Naive B cell (primary cell): ENCODE measurements at regions not wholly inside any gene's neighbourhood (a gene's known extent, or its start where the extent isn't known, plus 50 kb on each side); places are given as distances from the start of the nearest gene placed in this dataset.

Source experiments
- ATAC-seq, 2 donors: fragments of 150-1000 bp; cut with Tn5 transposase; 2 replicates each; pipeline ENCODE4 v1.10.0; 2021; ENCODE audit warnings: low read depth in 2 of 2, mild to moderate bottlenecking in 2 of 2, moderate library complexity in 2 of 2
- DNase-seq: peaks from one replicate; pipeline ENCODE4 v3.0.0; 2022
- H3K27ac Mint-ChIP-seq, 6 donors: one replicate each; pipeline ENCODE4 v1.8.0; 2020 to 2022; ENCODE audit warnings: mild to moderate bottlenecking in 6 of 6, mixed read lengths in 6 of 6, moderate library complexity in 5 of 6, inconsistent platforms in 2 of 6
- H3K27me3 Mint-ChIP-seq, 3 donors: one replicate each; pipeline ENCODE4 v1.8.0; 2021 to 2022; ENCODE audit warnings: mixed read lengths in 3 of 3, mild to moderate bottlenecking in 1 of 3
- H3K36me3 Mint-ChIP-seq, 2 donors: one replicate each; pipeline ENCODE4 v1.8.0; 2020 to 2022; ENCODE audit warnings: mixed read lengths in 2 of 2, inconsistent platforms in 1 of 2, mild to moderate bottlenecking in 1 of 2
- H3K4me1 Mint-ChIP-seq, 3 donors: one replicate each; pipeline ENCODE4 v1.8.0; 2020 to 2022; ENCODE audit warnings: mixed read lengths in 3 of 3, inconsistent platforms in 1 of 3, mild to moderate bottlenecking in 1 of 3, moderate library complexity in 1 of 3
- H3K4me3 Mint-ChIP-seq, 8 donors: one replicate each; pipeline ENCODE4 v1.8.0; 2020 to 2022; ENCODE audit warnings: mild to moderate bottlenecking in 8 of 8, mixed read lengths in 8 of 8, moderate library complexity in 8 of 8, inconsistent platforms in 2 of 8
- H3K9me3 Mint-ChIP-seq, 7 donors: one replicate each; pipeline ENCODE4 v1.8.0; 2020 to 2022; ENCODE audit warnings: mixed read lengths in 7 of 7, mild to moderate bottlenecking in 5 of 7, inconsistent platforms in 2 of 7, moderate library complexity in 1 of 7

DNA sequence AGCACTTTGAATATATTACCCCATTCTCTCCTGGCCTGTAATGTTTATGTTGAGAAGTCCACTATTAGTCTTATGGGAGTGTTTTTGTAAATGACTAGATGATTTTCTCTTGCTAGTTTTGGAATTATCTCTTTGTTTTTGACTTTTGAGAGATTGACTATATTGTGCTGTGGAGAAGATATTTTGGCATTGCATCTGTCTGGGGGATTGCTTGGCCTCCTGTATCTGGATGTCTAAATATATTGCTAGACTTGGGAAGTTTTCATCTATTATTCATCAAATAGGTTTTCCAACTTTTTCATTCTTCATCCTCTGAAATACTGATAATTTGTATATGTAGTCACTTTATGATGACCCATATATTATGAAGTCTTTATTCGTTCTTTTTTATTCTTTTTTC lies 277.1 kb upstream of the PCDH15 start:
- no peak overlapping the region for H3K27ac Mint-ChIP-seq
- H3K4me1 Mint-ChIP-seq = no peaks in the 10 kb centered on the region
- DNase-seq (no peak), ATAC-seq (no peak)
- no peaks in the 10 kb centered on the region for H3K27me3 Mint-ChIP-seq
- H3K9me3 Mint-ChIP-seq = peaks cover 0 to 7% (median 2%) of the 10 kb centered on the region in 7 donors
- H3K36me3 Mint-ChIP-seq = no peaks in the 10 kb centered on the region
- no peak overlapping the region for H3K4me3 Mint-ChIP-seq

DNA sequence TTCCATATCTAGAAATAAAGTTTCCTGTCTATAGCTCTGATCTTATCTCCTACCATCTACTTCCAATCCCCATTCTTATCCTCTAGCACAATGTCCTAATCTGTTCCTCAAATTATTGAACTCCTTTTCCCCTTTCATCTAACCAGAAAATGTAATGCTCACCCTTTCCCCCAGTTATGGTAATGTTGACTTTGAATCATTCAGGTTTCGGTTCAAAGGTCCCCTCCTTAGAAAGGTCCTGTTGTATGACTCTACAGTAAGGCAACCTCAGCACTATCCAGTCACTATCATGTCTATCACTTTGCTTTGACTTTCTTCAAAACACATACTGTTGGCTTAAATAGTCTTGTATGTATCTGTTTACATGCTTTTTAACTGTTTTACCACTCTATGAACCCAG lies 264.2 kb upstream of the PCDH15 start:
- H3K4me3 Mint-ChIP-seq = no peak overlapping the region
- H3K9me3 Mint-ChIP-seq = peaks cover 0 to 4% (median 0%) of the 10 kb centered on the region in 7 donors
- H3K27ac Mint-ChIP-seq = no peak overlapping the region
- no peak for ATAC-seq
- no peaks in the 10 kb centered on the region for H3K27me3 Mint-ChIP-seq
- no peaks in the 10 kb centered on the region for H3K36me3 Mint-ChIP-seq
- no peak for DNase-seq
- no peaks in the 10 kb centered on the region for H3K4me1 Mint-ChIP-seq

DNA sequence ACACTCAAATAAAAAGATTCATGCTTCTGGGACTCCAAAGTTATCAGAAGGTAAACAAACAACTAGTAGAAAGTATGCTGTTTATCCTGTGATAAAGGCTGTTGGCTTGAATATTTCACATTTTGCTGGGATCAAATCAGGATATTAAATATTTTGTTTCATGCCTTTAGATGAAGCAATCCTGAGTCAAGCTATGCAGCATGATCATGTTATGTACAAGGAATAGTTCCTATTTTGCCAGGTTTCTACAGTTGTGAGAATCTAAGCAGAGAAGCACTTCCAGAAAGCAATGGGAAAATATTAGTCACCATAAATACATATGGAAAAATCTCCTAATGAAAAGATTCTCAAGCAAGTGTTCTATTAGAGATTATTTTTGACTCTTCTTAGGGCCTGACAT lies 262.8 kb upstream of the PCDH15 start:
- no peaks in the 10 kb centered on the region for H3K36me3 Mint-ChIP-seq
- no peak overlapping the region for H3K27ac Mint-ChIP-seq
- no peak for DNase-seq
- no peaks in the 10 kb centered on the region for H3K27me3 Mint-ChIP-seq
- peaks cover 0 to 4% (median 0%) of the 10 kb centered on the region in 7 donors for H3K9me3 Mint-ChIP-seq
- H3K4me3 Mint-ChIP-seq = no peak overlapping the region
- ATAC-seq = no peak
- H3K4me1 Mint-ChIP-seq = no peaks in the 10 kb centered on the region

- no peak overlapping the region for H3K27ac Mint-ChIP-seq
- no peak overlapping the region for H3K4me3 Mint-ChIP-seq
- DNase-seq = no peak
- no peaks in the 10 kb centered on the region for H3K27me3 Mint-ChIP-seq
- ATAC-seq = no peak
- no peaks in the 10 kb centered on the region for H3K36me3 Mint-ChIP-seq
- H3K9me3 Mint-ChIP-seq = peaks cover 0 to 4% (median 2%) of the 10 kb centered on the region in 7 donors
- no peaks in the 10 kb centered on the region for H3K4me1 Mint-ChIP-seq
Measured at GRCh38 chr10:55062349-55062748, 261.3 kb upstream of the PCDH15 start.

GRCh38 chr10:55058800-55059199 lies 257.8 kb upstream of the PCDH15 start:
- peaks cover 0 to 10% (median 2%) of the 10 kb centered on the region in 7 donors for H3K9me3 Mint-ChIP-seq
- H3K27ac Mint-ChIP-seq = no peak overlapping the region
- no peaks in the 10 kb centered on the region for H3K36me3 Mint-ChIP-seq
- no peak for ATAC-seq
- no peaks in the 10 kb centered on the region for H3K27me3 Mint-ChIP-seq
- H3K4me1 Mint-ChIP-seq = no peaks in the 10 kb centered on the region
- H3K4me3 Mint-ChIP-seq = no peak overlapping the region
- no peak for DNase-seq

- no peak for ATAC-seq
- no peak for DNase-seq
- H3K36me3 Mint-ChIP-seq = no peaks in the 10 kb centered on the region
- H3K9me3 Mint-ChIP-seq = peaks cover 0 to 11% (median 2%) of the 10 kb centered on the region in 7 donors
- H3K27ac Mint-ChIP-seq = no peak overlapping the region
- H3K27me3 Mint-ChIP-seq = no peaks in the 10 kb centered on the region
- no peak overlapping the region for H3K4me3 Mint-ChIP-seq
- H3K4me1 Mint-ChIP-seq = no peaks in the 10 kb centered on the region
Measured at GRCh38 chr10:55051515-55051914, 250.5 kb upstream of the PCDH15 start.

DNA sequence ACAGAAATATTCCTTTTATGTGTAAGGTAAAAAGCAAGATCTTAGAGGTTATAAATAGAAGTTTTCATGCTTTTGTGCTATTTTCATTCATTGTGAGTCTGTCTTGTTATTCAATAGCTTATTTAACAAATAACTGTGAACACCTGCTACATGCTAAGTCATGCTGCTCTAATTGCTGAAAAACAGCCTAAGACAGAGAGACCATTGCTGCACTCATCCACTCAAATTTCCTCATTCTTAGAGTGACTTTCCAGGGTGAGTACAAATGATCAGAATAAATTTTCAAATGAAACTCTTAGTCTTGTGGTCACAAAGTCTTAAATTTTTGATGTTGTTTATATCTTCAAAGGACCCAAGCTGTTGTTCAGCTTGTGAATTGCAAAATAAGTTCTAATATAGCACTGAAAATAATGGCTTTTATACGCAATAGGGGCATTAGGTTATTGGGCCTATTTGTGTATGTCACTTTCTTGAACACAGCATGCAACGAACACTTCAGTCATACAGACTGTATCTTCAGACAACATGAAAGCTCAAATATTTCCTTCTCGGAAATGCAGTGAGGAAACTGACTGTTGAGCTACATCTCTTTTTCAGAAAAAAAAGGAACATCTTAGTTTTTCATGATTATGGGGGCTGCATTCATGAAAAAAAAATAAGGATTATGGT lies 247.9 kb upstream of the PCDH15 start:
- peaks cover 0 to 4% (median 0%) of the 10 kb centered on the region in 7 donors for H3K9me3 Mint-ChIP-seq

GRCh38 chr10:55043540-55043939 lies 242.5 kb upstream of the PCDH15 start:
- H3K27ac Mint-ChIP-seq = no peak overlapping the region
- peaks cover 0 to 4% (median 0%) of the 10 kb centered on the region in 7 donors for H3K9me3 Mint-ChIP-seq
- ATAC-seq (no peak), DNase-seq (no peak)
- H3K36me3 Mint-ChIP-seq = no peaks in the 10 kb centered on the region
- no peaks in the 10 kb centered on the region for H3K27me3 Mint-ChIP-seq
- H3K4me1 Mint-ChIP-seq = no peaks in the 10 kb centered on the region
- no peak overlapping the region for H3K4me3 Mint-ChIP-seq

More for the DNA sequence above, 247.9 kb upstream of the PCDH15 start:
- no peaks in the 10 kb centered on the region for H3K4me1 Mint-ChIP-seq
- H3K27me3 Mint-ChIP-seq = no peaks in the 10 kb centered on the region
- ATAC-seq = no peak
- no peak overlapping the region for H3K27ac Mint-ChIP-seq
- H3K4me3 Mint-ChIP-seq = no peak overlapping the region
- H3K36me3 Mint-ChIP-seq = no peaks in the 10 kb centered on the region
- no peak for DNase-seq

DNA sequence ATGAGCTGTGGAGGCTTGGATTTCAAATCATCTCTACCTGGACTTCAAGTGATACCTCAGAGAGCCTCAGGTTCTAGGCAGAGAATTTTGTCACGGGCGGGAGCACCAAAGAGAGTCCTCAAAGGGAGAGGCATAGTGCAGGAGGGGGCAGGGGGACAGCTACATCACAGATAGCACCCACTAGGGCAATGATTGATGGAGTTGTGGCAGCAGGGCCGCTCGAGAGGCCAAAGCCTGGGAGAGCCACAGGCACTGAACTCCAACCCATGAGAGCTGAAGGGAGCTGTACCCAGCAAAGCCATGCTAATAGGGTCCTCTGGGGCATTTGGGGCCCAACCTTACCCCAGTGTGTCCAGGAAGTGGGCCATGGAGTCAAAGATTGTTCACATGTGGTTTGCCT lies 232.0 kb upstream of the PCDH15 start:
- Mint-ChIP-seq H3K27ac (no peak overlapping the region), H3K9me3 (peaks cover 0 to 5% (median 0%) of the 10 kb centered on the region in 7 donors), H3K4me1 (no peaks in the 10 kb centered on the region), H3K36me3 (no peaks in the 10 kb centered on the region), H3K27me3 (no peaks in the 10 kb centered on the region), H3K4me3 (no peak overlapping the region)
- ATAC-seq (no peak), DNase-seq (no peak)

DNA sequence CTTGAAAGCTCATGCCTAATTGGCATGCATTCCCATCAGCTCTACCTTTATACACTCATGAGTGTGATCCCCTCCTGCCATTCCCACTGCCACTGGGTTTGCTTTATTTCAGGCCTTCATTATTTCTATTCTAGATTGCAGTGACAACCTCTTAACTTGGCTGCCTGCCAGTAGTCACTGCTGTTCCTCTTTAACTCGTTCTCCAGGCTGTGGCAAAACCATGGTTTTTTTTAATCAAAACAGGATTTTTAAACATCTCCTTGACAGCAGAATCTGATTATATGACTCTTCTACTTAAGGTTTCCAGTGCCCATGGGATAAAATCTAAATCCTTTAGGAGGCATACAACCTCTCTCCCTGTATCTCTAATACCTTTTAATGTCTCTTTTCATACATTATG lies 223.7 kb upstream of the PCDH15 start:
- DNase-seq (no peak), ATAC-seq (no peak)
- H3K27ac Mint-ChIP-seq = no peak overlapping the region

GRCh38 chr10:55019439-55019838 lies 218.4 kb upstream of the PCDH15 start:
- DNase-seq = no peak
- H3K27me3 Mint-ChIP-seq = no peaks in the 10 kb centered on the region
- H3K4me3 Mint-ChIP-seq = no peak overlapping the region
- no peaks in the 10 kb centered on the region for H3K36me3 Mint-ChIP-seq
- H3K4me1 Mint-ChIP-seq = no peaks in the 10 kb centered on the region
- no peak for ATAC-seq
- H3K27ac Mint-ChIP-seq = no peak overlapping the region
- peaks cover 0 to 4% (median 0%) of the 10 kb centered on the region in 7 donors for H3K9me3 Mint-ChIP-seq

More for the DNA sequence above, 223.7 kb upstream of the PCDH15 start:
- peaks cover 0 to 5% (median 0%) of the 10 kb centered on the region in 7 donors for H3K9me3 Mint-ChIP-seq
- no peak overlapping the region for H3K4me3 Mint-ChIP-seq
- no peaks in the 10 kb centered on the region for H3K4me1 Mint-ChIP-seq
- no peaks in the 10 kb centered on the region for H3K36me3 Mint-ChIP-seq
- no peaks in the 10 kb centered on the region for H3K27me3 Mint-ChIP-seq

DNA sequence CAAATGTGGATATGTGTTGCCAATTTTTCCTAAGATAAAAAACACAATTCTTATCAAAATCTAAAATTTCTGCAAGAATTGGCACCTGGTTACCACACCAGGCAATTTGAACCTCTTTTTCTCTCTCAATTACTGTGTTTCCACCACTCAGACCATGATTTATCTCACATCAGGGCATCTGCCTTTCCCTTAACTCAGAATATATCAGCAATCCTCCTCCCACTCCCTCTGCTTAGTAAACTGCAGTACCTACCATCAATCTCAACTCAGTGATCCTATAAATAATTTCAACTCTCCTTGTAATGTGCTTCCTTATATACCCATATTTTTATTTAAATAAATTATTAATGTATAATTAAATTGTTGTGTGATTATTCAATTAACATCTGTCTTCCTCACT lies 212.3 kb upstream of the PCDH15 start:
- ATAC-seq = no peak
- no peak overlapping the region for H3K4me3 Mint-ChIP-seq
- H3K36me3 Mint-ChIP-seq = no peaks in the 10 kb centered on the region
- peaks cover 0 to 1% (median 0%) of the 10 kb centered on the region in 7 donors for H3K9me3 Mint-ChIP-seq
- H3K4me1 Mint-ChIP-seq = no peaks in the 10 kb centered on the region
- H3K27ac Mint-ChIP-seq = no peak overlapping the region
- DNase-seq = no peak
- no peaks in the 10 kb centered on the region for H3K27me3 Mint-ChIP-seq

DNA sequence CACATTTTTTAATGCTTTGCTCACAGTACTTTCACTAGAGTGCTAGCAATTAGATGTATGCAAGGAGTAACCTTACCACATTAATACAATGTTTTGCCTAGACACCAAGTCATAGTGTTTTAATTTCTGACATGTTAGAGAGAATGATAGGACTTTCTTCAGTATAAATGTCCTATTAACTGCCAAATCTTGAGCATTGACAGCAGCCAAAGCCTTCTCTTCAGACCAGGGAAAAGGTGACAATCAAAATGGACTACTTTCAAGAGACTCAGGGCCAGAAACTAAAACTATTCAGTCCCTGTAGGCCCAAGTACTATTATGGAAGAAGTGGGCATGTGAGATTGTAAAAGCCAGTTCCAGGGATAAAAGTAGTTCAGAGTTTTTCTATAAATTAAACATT lies 201.4 kb upstream of the PCDH15 start:
- ATAC-seq (no peak), DNase-seq (no peak)
- H3K4me3 Mint-ChIP-seq = no peak overlapping the region
- no peaks in the 10 kb centered on the region for H3K36me3 Mint-ChIP-seq
- no peak overlapping the region for H3K27ac Mint-ChIP-seq
- peaks cover 3 to 12% (median 8%) of the 10 kb centered on the region in 7 donors for H3K9me3 Mint-ChIP-seq
- H3K27me3 Mint-ChIP-seq = no peaks in the 10 kb centered on the region
- H3K4me1 Mint-ChIP-seq = no peaks in the 10 kb centered on the region

DNA sequence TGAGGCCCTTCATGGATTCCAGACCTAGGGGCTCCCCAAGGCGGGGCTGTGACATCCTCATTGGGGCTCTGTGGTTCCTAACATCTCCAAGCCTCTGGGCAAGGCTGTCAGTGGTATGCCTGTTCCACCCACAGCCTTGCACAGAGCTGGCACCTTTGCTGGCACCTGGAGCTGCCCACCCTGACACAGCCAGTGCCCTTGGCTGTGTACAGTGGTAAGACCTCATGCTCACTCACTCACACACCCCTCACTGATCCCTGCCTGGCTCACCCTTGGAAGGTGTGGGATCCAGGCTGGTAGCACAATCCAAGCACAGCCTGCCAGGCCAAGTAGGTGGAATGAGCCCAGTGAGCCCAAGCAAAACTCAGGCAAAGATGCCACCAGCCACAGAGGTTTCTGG lies 200.4 kb upstream of the PCDH15 start:
- Mint-ChIP-seq H3K27ac (no peak overlapping the region), H3K27me3 (no peaks in the 10 kb centered on the region), H3K36me3 (no peaks in the 10 kb centered on the region), H3K4me1 (no peaks in the 10 kb centered on the region), H3K4me3 (no peak overlapping the region), H3K9me3 (peaks cover 3 to 12% (median 8%) of the 10 kb centered on the region in 7 donors)
- ATAC-seq (no peak), DNase-seq (no peak)

DNA sequence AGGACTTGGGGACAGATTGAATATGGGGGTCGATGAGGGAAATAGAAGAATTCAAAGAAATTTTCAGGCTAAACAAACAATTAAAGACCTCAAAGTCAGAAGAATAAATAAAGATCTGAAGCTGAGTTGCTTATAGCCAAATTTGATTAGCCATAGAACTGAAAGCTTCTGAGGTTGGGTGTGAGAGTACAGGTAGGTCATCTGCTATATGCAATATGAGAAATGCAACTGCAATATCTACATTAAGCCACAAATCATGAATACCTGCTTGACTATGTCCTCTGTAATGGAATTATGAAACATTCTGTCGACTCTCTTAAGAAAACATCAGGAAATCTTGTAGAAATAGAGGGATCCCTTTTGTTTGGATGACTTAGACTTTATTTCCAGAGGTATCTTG lies 192.1 kb upstream of the PCDH15 start:
- no peak for DNase-seq
- Mint-ChIP-seq H3K4me1 (no peaks in the 10 kb centered on the region), H3K9me3 (peaks cover 0 to 12% (median 6%) of the 10 kb centered on the region in 7 donors), H3K27me3 (no peaks in the 10 kb centered on the region), H3K27ac (no peak overlapping the region), H3K4me3 (no peak overlapping the region), H3K36me3 (no peaks in the 10 kb centered on the region)
- ATAC-seq = no peak
